Adrenal gland (tissue), 9 donors: ENCODE measurements at regions not wholly inside any gene's neighbourhood (a gene's known extent, or its start where the extent isn't known, plus 50 kb on each side); places are given as distances from the start of the nearest gene placed in this dataset.

Source experiments
- DNase-seq, 7 donors: peaks; one replicate each; pipeline ENCODE4 v3.0.0-alpha.2; 2019 to 2020
- H3K27ac ChIP-seq, 5 donors: fragments of 200-600 bp; sonication (generic) in 4 of 5; 1 replicate in 3 of 5; 2 replicates in 2 of 5; pipeline versions ENCODE4 v1.5.1 to v1.8.0; 2016 to 2020; ENCODE audit warnings: mild to moderate bottlenecking in 1 of 5
- H3K27me3 ChIP-seq: fragments of 200-600 bp; 2 replicates; pipeline ENCODE4 v1.8.0; 2021
- H3K36me3 ChIP-seq, 2 donors: fragments of 200-600 bp; replicated peaks in 1 of 2; 1 replicate in 1 of 2; 2 replicates in 1 of 2; pipeline versions ENCODE4 v1.5.1 to v1.8.0; 2018 to 2022
- H3K4me1 ChIP-seq, 2 donors: fragments of 200-600 bp; replicated peaks in 1 of 2; 1 replicate in 1 of 2; 2 replicates in 1 of 2; pipeline versions ENCODE4 v1.5.1 to v1.8.0; 2018 to 2021
- H3K4me3 ChIP-seq, 4 donors: fragments of 200-600 bp; sonication (generic) in 3 of 4; one replicate each; pipeline ENCODE4 v1.5.1; 2016 to 2018
- H3K9me3 ChIP-seq, 3 donors: fragments of 200-600 bp; sonication (generic) in 1 of 3; replicated peaks in 1 of 3; 1 replicate in 2 of 3; 2 replicates in 1 of 3; pipeline versions ENCODE4 v1.5.1 to v1.8.0; 2016 to 2021
- CTCF ChIP-seq, 6 experiments: fragments of 450-650 bp in 4 of 6; fragments of 200-600 bp in 2 of 6; sonication (generic) in 1 of 6; IDR thresholded peaks; 1 replicate in 5 of 6; 2 replicates in 1 of 6; pipeline versions ENCODE4 v1.5.1 to v1.8.0; 2016 to 2021; ENCODE audit warnings: antibody characterized with exemption in 6 of 6, mild to moderate bottlenecking in 2 of 6, moderate library complexity in 1 of 6
- POLR2A ChIP-seq, 2 donors: fragments of 450-650 bp; IDR thresholded peaks; one replicate each; pipeline ENCODE4 v1.6.1; 2017; ENCODE audit warnings: antibody characterized with exemption in 2 of 2, mild to moderate bottlenecking in 2 of 2, moderate library complexity in 1 of 2
- WGBS, 4 donors: extraction: QIAGEN DNeasy Blood & Tissue Kit in 2 of 4; methylation state at CpG; one replicate each; pipeline versions ENCODE4 v1.1.5 to v1.1.7; 2013 to 2017; 5-methylcytosine and 5-hydroxymethylcytosine counted together
- intact Hi-C, 2 donors: fragments of 100-400 bp; cut with DNase I; formaldehyde crosslinking; loops; one replicate each; pipeline versions ENCODE4 v1.14.1 to v1.15.0; 2022 to 2023
- donor health status: healthy with polysubstance abuse.
- donor health status: Bipolar disorder and iron deficiency.
- donor health status: DM: yes; HTN: yes; CAD: no.
- donor health status: DM: no; HTN: no; CAD: no.
- donor health status: DM: no; HTN: no; CAD: no.

- 84 to 97% (median 90%) methylated on average over 5 of the region's 5 CpGs for WGBS, 4 donors
- DNase-seq = no peak
These were observed 63.9 kb upstream of the SHB start for GRCh38 chr9:38132956-38133355.

GRCh38 chr9:38131729-38132128 lies 62.7 kb upstream of the SHB start:
- Histone ChIP-seq H3K27me3 (no peaks in the 10 kb centered on the region), H3K36me3 (no peaks in the 10 kb centered on the region), H3K9me3 (no peaks in the 10 kb centered on the region), H3K4me3 (no peak overlapping the region), H3K27ac (no peak overlapping the region), H3K4me1 (no peaks in the 10 kb centered on the region)
- intact Hi-C loops = loop anchor here in 1 of 2 donors (10.0 kb wide), 1 partner anchor 47 kb away; no protein-coding TSS in a partner anchor
- 88 to 96% (median 89%) methylated on average over 8 of the region's 8 CpGs for WGBS, 4 donors
- TF ChIP-seq CTCF (IDR thresholded peaks at IDR 0.05) (no peak), POLR2A (IDR thresholded peaks at IDR 0.05) (no peak)
- no peak for DNase-seq

More at GRCh38 chr9:38132956-38133355, 63.9 kb upstream of the SHB start:
- no peaks in the 10 kb centered on the region for H3K9me3 ChIP-seq
- no peaks in the 10 kb centered on the region for H3K36me3 ChIP-seq
- TF ChIP-seq CTCF (IDR thresholded peaks at IDR 0.05) (no peak), POLR2A (IDR thresholded peaks at IDR 0.05) (no peak)
- H3K4me1 ChIP-seq = no peaks in the 10 kb centered on the region
- H3K27ac ChIP-seq = no peak overlapping the region
- no peak overlapping the region for H3K4me3 ChIP-seq
- intact Hi-C loops = loop anchor here in 1 of 2 donors (10.0 kb wide), 1 partner anchor 48 kb away; no protein-coding TSS in a partner anchor
- no peaks in the 10 kb centered on the region for H3K27me3 ChIP-seq

- Histone ChIP-seq H3K4me3 (no peak overlapping the region), H3K36me3 (no peaks in the 10 kb centered on the region), H3K27ac (no peak overlapping the region), H3K27me3 (no peaks in the 10 kb centered on the region), H3K4me1 (no peaks in the 10 kb centered on the region), H3K9me3 (no peaks in the 10 kb centered on the region)
- WGBS, 4 donors = 54 to 67% (median 58%) methylated on average over 5 of the region's 5 CpGs
- DNase-seq = peak; percentile 30 to 82 (median 56)
- TF ChIP-seq POLR2A (IDR thresholded peaks at IDR 0.05) = no peak
- no peak for TF ChIP-seq CTCF (IDR thresholded peaks at IDR 0.05)
- intact Hi-C loops = loop anchor here in 1 of 2 donors (10.0 kb wide), 1 partner anchor 46 kb away; no protein-coding TSS in a partner anchor
These were observed 61.7 kb upstream of the SHB start for GRCh38 chr9:38130724-38131123.

- DNase-seq = peak in 2 of 7 donors; percentile 13 to 29
- Histone ChIP-seq H3K4me1 (no peaks in the 10 kb centered on the region), H3K27ac (no peak overlapping the region), H3K36me3 (no peaks in the 10 kb centered on the region), H3K4me3 (no peak overlapping the region), H3K9me3 (no peaks in the 10 kb centered on the region), H3K27me3 (no peaks in the 10 kb centered on the region)
- TF ChIP-seq CTCF (IDR thresholded peaks at IDR 0.05) (no peak), POLR2A (IDR thresholded peaks at IDR 0.05) (no peak)
- intact Hi-C loops = no loop called here
- 82 to 92% (median 90%) methylated on average over 6 of the region's 6 CpGs for WGBS, 4 donors
These were observed 60.3 kb upstream of the SHB start for GRCh38 chr9:38129366-38129765.
